Uterus (tissue), 3 donors: ENCODE measurements at regions not wholly inside any gene's neighbourhood (a gene's known extent, or its start where the extent isn't known, plus 50 kb on each side); places are given as distances from the start of the nearest gene placed in this dataset.

Experiments
- DNase-seq, 2 donors: peaks; one replicate each; pipeline ENCODE4 v3.0.0-alpha.2; 2019 to 2020
- H3K27ac ChIP-seq, 2 donors: fragments of 200-600 bp; sonication (generic); 1 replicate in 1 of 2; 2 replicates in 1 of 2; pipeline ENCODE4 v1.5.1; 2016 to 2018
- H3K27me3 ChIP-seq, 2 donors: fragments of 200-600 bp; sonication (generic); one replicate each; pipeline ENCODE4 v1.5.1; 2018 to 2019; ENCODE audit warnings: control low read depth in 1 of 2
- H3K36me3 ChIP-seq, 2 donors: fragments of 200-600 bp; sonication (generic); one replicate each; pipeline ENCODE4 v1.5.1; 2019; ENCODE audit warnings: control low read depth in 1 of 2
- H3K4me1 ChIP-seq, 2 donors: fragments of 200-600 bp; sonication (generic); one replicate each; pipeline ENCODE4 v1.5.1; 2018 to 2019; ENCODE audit warnings: control low read depth in 1 of 2
- H3K4me3 ChIP-seq, 2 donors: fragments of 200-600 bp; sonication (generic); 1 replicate in 1 of 2; 2 replicates in 1 of 2; pipeline ENCODE4 v1.5.1; 2018 to 2019; ENCODE audit warnings: mild to moderate bottlenecking in 1 of 2
- H3K9me3 ChIP-seq, 2 donors: fragments of 200-600 bp; sonication (generic); one replicate each; pipeline ENCODE4 v1.5.1; 2019; ENCODE audit warnings: control low read depth in 1 of 2
- CTCF ChIP-seq, 4 experiments: fragments of 200-600 bp in 2 of 4; fragments of 450-650 bp in 2 of 4; sonication (generic) in 2 of 4; IDR thresholded peaks; one replicate each; pipeline ENCODE4 v1.5.1; 2016 to 2019; ENCODE audit warnings: antibody characterized with exemption in 4 of 4, mild to moderate bottlenecking in 2 of 4, moderate library complexity in 1 of 4
- POLR2A ChIP-seq, 2 donors: fragments of 450-650 bp; IDR thresholded peaks; one replicate each; pipeline ENCODE4 v1.6.1; 2016; ENCODE audit warnings: antibody characterized with exemption in 2 of 2, mild to moderate bottlenecking in 1 of 2, moderate library complexity in 1 of 2
- intact Hi-C: fragments of 100-400 bp; cut with DNase I; formaldehyde crosslinking; loops from one replicate; pipeline ENCODE4 v1.15.1; 2023; ENCODE audit warnings: low total_unique reads
- donor health status: DM: yes; HTN: yes; CAD: no.

DNA sequence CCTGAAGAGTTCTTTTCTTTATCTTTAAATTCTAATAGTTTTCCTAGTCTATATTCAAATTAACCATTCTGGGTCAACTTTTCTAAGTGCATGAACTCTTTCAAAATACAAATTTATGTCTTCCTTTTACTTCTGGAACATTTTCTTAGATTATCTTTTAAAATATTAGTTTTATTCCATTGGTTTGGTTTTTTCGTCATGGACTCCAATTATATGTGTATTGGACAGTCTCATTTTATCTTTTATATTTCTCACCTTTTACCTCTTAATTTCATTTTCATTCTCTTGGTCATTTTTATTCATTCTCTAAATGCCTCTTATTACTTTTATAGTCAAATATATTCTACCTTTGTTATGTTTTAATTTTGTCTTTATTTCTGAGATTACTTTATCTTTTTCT lies 356.7 kb upstream of the MMS22L start:
- TF ChIP-seq POLR2A (IDR thresholded peaks at IDR 0.05), result no peak
- TF ChIP-seq CTCF (IDR thresholded peaks at IDR 0.05), result no peak

DNA sequence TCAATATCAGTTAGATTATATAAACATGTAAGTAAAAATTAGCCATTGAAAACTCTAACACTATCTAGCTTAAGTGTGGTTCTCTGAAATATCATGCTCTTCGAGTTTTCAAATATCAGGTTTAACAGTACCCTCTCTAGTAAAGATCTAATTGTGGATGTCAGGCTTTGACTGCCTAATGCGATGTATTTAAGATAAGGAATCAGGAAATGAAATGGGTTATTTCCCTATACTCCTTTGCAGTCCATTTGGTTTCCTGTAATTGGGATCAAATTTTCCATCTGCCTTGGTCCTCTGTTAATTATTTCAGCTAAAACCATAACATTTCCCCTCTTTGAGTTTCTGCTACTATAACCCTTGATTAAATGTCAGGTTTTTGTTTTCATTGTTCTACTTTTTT lies 361.3 kb upstream of the MMS22L start:
- H3K9me3 ChIP-seq, result no peaks in the 10 kb centered on the region
- TF ChIP-seq POLR2A (IDR thresholded peaks at IDR 0.05), result no peak
- TF ChIP-seq CTCF (IDR thresholded peaks at IDR 0.05), result no peak
- H3K4me1 ChIP-seq, result no peaks in the 10 kb centered on the region
- no peak overlapping the region for H3K4me3 ChIP-seq
- H3K27me3 ChIP-seq, result no peaks in the 10 kb centered on the region
- no peaks in the 10 kb centered on the region for H3K36me3 ChIP-seq
- no peak for DNase-seq
- intact Hi-C loops, result no loop called here
- H3K27ac ChIP-seq, result no peak overlapping the region

More for the DNA sequence above, 356.7 kb upstream of the MMS22L start:
- no peak overlapping the region for H3K27ac ChIP-seq
- H3K36me3 ChIP-seq, result no peaks in the 10 kb centered on the region
- H3K4me1 ChIP-seq, result no peaks in the 10 kb centered on the region
- no peak for DNase-seq
- H3K9me3 ChIP-seq, result no peaks in the 10 kb centered on the region
- no peak overlapping the region for H3K4me3 ChIP-seq
- intact Hi-C loops, result no loop called here
- H3K27me3 ChIP-seq, result no peaks in the 10 kb centered on the region

- no peak for TF ChIP-seq CTCF (IDR thresholded peaks at IDR 0.05)
- no peak for TF ChIP-seq POLR2A (IDR thresholded peaks at IDR 0.05)
- H3K4me1 ChIP-seq, result no peaks in the 10 kb centered on the region
- intact Hi-C loops, result no loop called here
- H3K27me3 ChIP-seq, result no peaks in the 10 kb centered on the region
- H3K36me3 ChIP-seq, result no peaks in the 10 kb centered on the region
- no peak overlapping the region for H3K4me3 ChIP-seq
- DNase-seq, result no peak
- no peaks in the 10 kb centered on the region for H3K9me3 ChIP-seq
- no peak overlapping the region for H3K27ac ChIP-seq
Observed at GRCh38 chr6:97645757-97646156, 362.7 kb upstream of the MMS22L start.

GRCh38 chr6:97653076-97653475 lies 370.1 kb upstream of the MMS22L start:
- Histone ChIP-seq H3K4me3 (no peak overlapping the region), H3K4me1 (no peaks in the 10 kb centered on the region), H3K27ac (no peak overlapping the region), H3K9me3 (no peaks in the 10 kb centered on the region), H3K36me3 (no peaks in the 10 kb centered on the region), H3K27me3 (no peaks in the 10 kb centered on the region)
- no peak for DNase-seq
- TF ChIP-seq CTCF (IDR thresholded peaks at IDR 0.05) (no peak), POLR2A (IDR thresholded peaks at IDR 0.05) (no peak)
- intact Hi-C loops, result no loop called here

DNA sequence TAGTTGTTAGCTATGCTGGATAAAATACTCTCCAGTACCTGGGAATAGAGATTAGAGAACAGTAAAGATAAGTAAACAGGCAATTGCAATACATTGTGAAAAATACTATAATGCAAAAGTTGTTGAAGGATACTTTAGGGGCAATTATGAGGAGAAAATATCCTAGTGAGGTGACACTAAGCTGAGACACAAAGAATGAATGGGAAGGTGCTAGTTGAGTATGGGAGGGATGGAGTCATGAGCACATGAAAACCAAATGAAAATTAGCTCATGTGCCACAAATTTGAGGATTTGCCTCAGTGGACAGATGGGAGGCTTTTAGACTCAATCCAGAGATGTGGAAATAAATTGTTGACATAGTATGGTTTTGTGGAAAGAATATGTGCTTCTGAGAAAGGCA lies 370.5 kb upstream of the MMS22L start:
- Histone ChIP-seq H3K27ac (no peak overlapping the region), H3K4me1 (no peaks in the 10 kb centered on the region), H3K27me3 (no peaks in the 10 kb centered on the region), H3K4me3 (no peak overlapping the region), H3K9me3 (no peaks in the 10 kb centered on the region), H3K36me3 (no peaks in the 10 kb centered on the region)
- TF ChIP-seq CTCF (IDR thresholded peaks at IDR 0.05), result no peak
- TF ChIP-seq POLR2A (IDR thresholded peaks at IDR 0.05), result no peak
- intact Hi-C loops, result no loop called here
- no peak for DNase-seq
